ENCODE measurements at regions not wholly inside any gene's neighbourhood (a gene's known extent, or its start where the extent isn't known, plus 50 kb on each side); places are given as distances from the start of the nearest gene placed in this dataset.

DNA sequence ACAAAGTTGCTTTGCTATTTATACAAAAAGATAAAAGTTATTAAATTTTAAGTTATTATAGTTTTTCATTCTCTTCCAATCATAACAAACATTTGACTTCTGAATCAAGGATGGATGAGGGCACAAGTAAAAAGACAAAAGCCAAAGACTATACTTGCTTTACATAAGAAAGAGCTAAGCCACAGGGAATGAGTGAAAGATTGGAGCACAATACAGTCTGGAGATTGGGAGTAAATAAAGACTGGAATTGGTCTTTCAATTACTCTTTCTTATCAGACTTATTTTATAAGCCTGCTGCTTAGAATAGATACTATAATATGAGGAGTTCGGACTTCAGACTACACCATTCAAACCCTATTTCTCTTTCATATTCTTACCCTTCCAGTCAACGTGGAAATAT, 1874.1 kb upstream of the PRR20A start:
- TF ChIP-seq, protein P1, sequence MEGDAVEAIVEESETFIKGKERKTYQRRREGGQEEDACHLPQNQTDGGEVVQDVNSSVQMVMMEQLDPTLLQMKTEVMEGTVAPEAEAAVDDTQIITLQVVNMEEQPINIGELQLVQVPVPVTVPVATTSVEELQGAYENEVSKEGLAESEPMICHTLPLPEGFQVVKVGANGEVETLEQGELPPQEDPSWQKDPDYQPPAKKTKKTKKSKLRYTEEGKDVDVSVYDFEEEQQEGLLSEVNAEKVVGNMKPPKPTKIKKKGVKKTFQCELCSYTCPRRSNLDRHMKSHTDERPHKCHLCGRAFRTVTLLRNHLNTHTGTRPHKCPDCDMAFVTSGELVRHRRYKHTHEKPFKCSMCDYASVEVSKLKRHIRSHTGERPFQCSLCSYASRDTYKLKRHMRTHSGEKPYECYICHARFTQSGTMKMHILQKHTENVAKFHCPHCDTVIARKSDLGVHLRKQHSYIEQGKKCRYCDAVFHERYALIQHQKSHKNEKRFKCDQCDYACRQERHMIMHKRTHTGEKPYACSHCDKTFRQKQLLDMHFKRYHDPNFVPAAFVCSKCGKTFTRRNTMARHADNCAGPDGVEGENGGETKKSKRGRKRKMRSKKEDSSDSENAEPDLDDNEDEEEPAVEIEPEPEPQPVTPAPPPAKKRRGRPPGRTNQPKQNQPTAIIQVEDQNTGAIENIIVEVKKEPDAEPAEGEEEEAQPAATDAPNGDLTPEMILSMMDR (conservative IDR thresholded peaks at IDR 0.05; ENCODE audit: low read depth), result no peak
- CTCF ChIA-PET, result no interaction called here
- H3K27ac ChIP-seq, result no peak overlapping the region
- no peak for DNase-seq (ENCODE audit: low spot score)
- POLR2A ChIA-PET (ENCODE audit: low non-redundant PET), result no interaction called here

DNA sequence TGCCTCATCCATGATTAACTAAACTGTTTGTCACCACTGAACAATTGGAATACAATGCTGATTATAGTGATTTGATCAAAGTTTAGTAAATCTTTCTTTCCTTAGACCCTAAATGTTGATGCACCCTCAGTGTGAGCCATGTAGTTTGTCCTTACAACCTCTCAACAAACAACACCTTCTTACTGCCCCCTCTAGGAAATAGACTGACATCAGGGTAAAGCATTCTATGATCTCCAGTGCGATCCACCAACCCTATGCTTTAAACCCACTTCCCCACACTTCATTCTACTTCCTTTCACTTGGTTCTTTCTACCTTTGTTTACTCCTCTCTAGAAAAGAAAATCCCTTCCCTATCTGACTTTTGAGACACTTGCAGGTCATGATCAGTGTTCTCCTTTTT, 1842.5 kb upstream of the PRR20A start:
- POLR2A ChIA-PET (ENCODE audit: low non-redundant PET), result no interaction called here
- DNase-seq (ENCODE audit: low spot score), result no peak
- CTCF ChIA-PET, result no interaction called here
- TF ChIP-seq, protein P1 (conservative IDR thresholded peaks at IDR 0.05; ENCODE audit: low read depth), result no peak
- H3K27ac ChIP-seq, result no peak overlapping the region

DNA sequence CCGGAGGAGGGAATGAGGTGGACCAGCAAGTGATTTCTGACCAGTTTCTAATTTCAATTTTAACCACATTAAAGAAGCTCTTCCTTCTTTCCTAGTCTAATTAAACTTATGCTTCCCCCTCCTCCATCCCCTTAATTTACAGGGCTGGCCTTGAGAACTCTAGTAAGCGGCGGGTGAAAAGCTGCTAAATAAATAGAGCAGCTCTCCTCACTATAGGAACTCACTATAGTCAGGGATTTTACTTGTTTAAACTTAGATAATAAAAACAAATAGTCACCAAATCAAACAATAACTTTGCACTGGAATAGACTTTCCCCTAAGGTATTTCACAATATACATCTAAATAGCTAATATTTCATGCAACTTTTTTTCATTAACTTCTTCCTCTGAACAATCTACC, 1838.2 kb upstream of the PRR20A start:
- TF ChIP-seq, protein P1 (conservative IDR thresholded peaks at IDR 0.05; ENCODE audit: low read depth), result no peak
- H3K27ac ChIP-seq, result no peak overlapping the region
- ChIA-PET POLR2A (ENCODE audit: low non-redundant PET) (no interaction called here), CTCF (no interaction called here)
- DNase-seq (ENCODE audit: low spot score), result no peak

DNA sequence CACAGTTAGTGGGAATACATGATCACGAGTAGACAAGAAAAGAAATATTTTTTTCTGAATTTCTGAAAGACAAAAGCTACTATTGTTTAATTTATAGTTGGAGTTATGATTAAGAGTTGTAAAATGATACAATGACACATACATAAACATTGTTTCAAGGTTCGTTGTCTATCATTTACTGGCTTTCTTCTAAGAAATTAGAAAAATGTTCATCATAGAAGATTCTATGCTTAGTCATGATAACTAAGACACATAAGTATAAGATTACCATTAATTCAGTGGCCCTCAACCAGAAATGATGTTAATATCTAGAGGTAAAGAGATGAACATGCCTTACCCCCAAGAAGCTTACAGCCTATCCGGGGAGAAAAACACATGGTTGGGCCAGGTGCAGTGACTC, 1832.8 kb upstream of the PRR20A start:
- DNase-seq (ENCODE audit: low spot score), result no peak
- H3K27ac ChIP-seq, result no peak overlapping the region
- TF ChIP-seq, protein P1 (conservative IDR thresholded peaks at IDR 0.05; ENCODE audit: low read depth), result no peak
- ChIA-PET POLR2A (ENCODE audit: low non-redundant PET) (no interaction called here), CTCF (no interaction called here)

DNA sequence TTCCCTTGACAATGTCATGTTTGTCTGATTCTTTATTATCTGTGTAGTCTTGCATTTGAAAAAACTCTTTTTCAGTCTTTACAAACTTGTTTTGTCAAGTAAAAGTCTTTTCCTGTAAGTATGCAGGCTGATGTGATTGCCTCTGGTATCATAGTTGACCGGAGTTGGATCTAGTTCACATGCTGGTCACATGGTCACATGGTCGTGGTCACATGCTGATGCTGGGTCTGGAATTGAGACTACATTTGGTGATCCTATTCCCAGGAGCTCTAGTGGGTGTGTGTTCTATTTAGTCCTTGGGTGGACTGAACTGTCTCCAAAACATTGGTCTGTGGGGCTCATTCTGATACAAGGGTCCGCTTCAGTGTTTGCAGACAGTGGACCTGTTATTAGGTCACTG, 1798.8 kb upstream of the PRR20A start:
- no peak for DNase-seq (ENCODE audit: low spot score)
- H3K27ac ChIP-seq, result no peak overlapping the region
- CTCF ChIA-PET, result no interaction called here
- POLR2A ChIA-PET (ENCODE audit: low non-redundant PET), result no interaction called here
- TF ChIP-seq, protein P1 (conservative IDR thresholded peaks at IDR 0.05; ENCODE audit: low read depth), result no peak

DNA sequence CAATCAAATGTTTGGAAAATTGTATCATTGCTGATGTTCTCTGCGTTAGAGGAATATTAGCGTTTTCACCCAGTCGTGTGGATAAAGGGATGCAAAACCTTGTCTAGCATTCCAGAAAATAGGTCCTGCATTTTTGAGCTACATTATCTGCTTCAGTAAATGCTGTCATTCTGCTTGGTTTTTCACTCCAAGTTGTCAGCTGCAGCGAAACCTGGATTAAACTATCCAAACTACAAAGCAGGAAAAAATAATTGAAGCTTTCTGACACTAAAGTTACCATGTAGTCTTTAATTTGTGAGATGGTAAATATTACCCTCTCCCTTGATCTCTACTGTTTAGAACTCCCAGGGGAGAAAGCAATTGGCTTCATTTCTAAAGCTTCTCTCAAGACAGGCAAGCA, 1795.5 kb upstream of the PRR20A start:
- POLR2A ChIA-PET (ENCODE audit: low non-redundant PET), result no interaction called here
- TF ChIP-seq, protein P1 (conservative IDR thresholded peaks at IDR 0.05; ENCODE audit: low read depth), result no peak
- CTCF ChIA-PET, result no interaction called here
- no peak overlapping the region for H3K27ac ChIP-seq
- DNase-seq (ENCODE audit: low spot score), result no peak

DNA sequence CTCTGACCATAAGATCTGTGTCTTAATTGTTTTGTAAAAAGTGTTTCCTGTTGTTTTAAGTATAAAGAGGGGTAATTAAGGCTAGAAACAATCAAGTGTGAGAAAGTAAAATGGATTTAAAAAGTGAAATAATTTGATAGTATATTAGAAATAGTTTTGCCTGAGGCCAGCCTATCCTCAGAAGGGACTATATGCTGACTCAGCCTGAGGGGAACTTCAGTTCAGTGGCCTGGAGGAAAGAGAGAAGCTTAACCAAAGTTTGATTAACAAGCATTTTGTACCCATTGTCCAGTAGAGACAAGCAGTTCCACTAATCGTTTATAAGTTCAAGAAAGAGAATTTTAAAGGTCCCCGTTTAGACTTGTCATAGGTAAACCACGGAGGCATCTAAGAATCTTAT, 1793.2 kb upstream of the PRR20A start:
- CTCF ChIA-PET, result interaction anchor here (0.6 kb wide), 1 partner anchor 1620 kb away, joined by 3 read pairs; no protein-coding TSS in a partner anchor
- POLR2A ChIA-PET (ENCODE audit: low non-redundant PET), result no interaction called here

More for the DNA sequence above, 1793.2 kb upstream of the PRR20A start:
- H3K27ac ChIP-seq, result no peak overlapping the region
- TF ChIP-seq, protein P1 (conservative IDR thresholded peaks at IDR 0.05; ENCODE audit: low read depth), result no peak
- no peak for DNase-seq (ENCODE audit: low spot score)

All from RWPE1 (cell line).